OCI-M2 (cell line): ENCODE measurements at regions not wholly inside any gene's neighbourhood (a gene's known extent, or its start where the extent isn't known, plus 50 kb on each side); places are given as distances from the start of the nearest gene placed in this dataset.
"Not testable (repeated sequence)": the region's sequence is repeated elsewhere in the genome, so short reads cannot be mapped to it uniquely, and the experiment has no call there.

Experiments
- DNase-seq: peaks from one replicate; lab custom pipeline; 2025; ENCODE audit not compliant: unreplicated experiment; lab: John Stamatoyannopoulos, UW

DNA sequence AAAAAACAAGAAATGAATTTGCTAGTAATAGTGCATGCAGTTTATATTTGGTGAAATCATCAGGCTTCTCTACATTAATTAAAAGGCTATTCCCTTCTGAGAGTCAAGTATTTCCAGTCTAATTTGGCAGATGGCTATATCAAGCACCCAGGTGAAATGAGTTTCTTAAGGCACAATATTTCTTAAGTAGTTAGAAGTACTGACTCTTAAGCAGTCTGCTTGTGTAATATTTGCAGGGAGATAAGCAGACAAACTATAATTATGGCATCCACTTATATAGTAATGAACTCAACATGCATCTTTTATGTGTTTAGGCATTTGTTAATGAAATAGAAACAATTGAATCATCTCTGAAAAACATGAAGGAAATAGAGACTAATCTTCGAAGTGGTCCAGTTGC lies 189.2 kb downstream of the UTRN start:
- DNase-seq, result no peak

- no peak for DNase-seq
These were observed 189.8 kb downstream of the UTRN start for GRCh38 chr6:144474904-144475303.

DNA sequence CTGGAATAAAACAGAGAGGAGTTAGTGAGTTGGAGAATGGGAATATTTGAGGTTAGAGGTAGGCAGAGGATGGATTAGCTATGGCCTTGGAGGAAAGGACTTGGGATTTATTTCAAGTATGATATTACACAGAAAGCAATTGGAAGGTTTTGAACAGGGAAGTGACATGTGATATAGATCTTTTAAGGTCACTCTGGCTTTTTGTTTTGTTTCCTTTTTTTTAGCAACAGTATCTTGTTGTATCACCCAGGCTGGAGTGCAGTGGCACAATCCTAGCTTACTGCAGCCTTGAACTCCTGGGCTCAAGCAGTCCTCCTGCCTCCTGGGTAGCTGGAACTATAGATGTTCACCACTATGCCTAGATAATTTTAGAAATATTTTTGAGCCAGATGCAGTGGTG lies 190.3 kb downstream of the UTRN start:
- DNase-seq, result no peak

GRCh38 chr6:144476286-144476685 lies 191.2 kb downstream of the UTRN start:
- no peak for DNase-seq

GRCh38 chr6:144477396-144477795 lies 192.3 kb downstream of the UTRN start:
- DNase-seq, result no peak

DNA sequence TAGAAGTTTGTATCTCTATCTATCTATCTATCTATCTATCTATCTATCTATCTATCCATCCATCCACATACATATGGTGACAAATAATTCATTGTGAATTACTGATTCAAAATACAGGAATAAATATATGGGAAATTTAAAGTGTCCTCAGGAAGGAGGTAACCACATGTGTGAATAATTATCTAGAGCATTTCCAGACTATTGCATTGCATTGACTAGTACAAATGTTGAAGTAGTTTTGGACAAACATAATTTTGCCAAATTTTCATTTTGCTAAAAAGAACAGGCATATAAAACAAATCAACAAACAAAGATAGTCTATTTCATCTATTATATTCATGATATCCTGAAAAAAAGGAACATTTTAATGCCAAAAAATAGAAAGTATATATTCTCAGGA lies 192.7 kb downstream of the UTRN start:
- no peak for DNase-seq

GRCh38 chr6:144478483-144478882 lies 193.3 kb downstream of the UTRN start:
- DNase-seq, result no peak

- no peak for DNase-seq
These were observed 194.9 kb downstream of the UTRN start for GRCh38 chr6:144479991-144480390.

DNA sequence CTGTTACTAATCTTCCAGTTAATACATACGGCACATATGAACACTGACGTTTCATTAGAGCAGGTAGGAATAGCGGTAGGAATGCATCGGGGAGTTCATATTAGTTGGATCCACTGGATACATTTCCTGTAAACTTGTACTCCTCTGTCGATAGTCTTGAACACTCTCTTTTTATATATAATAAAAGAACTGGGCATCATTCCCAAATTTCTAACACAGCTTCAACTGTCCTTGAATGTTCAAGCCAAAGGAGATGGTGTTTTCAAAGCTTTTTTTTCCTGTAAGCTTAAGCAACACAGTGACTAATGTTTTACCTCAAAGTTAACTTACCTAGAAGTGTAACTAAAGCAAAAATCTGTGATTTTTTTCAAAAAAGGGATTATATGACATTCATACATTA lies 195.3 kb downstream of the UTRN start:
- no peak for DNase-seq

DNA sequence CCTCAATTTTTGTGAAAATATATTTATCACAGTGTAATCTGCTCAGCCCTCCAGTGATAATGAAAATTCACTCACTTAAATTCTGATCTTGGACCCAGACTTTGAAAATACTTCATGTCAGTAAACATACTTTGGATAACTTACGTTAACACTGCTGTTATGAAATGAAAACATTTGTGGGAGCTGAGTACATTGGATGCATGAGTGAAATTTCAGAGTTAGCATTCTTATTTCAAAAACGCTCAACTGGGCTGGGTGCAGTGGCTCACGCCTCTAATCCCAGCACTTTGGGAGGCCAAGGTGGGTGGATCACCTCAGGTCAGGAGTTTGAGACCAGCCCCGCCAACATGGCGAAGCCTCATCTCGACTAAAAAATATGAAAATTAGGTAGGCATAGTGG lies 196.4 kb downstream of the UTRN start:
- DNase-seq, result no peak

DNA sequence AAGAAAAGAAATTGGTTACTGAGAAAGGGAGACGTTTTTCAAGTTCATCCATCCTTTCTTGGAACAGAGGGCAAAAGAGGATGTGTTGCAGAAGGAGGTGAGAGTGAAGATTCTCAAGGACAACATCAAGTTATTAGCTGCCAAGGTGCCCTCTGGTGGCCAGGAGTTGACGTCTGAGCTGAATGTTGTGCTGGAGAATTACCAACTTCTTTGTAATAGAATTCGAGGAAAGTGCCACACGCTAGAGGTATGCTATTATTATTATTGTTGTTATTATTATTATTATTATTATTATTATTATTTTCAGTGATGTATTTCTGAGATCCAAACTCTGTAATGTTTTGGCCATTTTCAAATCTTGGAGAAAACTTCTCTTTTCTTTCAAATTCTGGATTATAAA lies 197.0 kb downstream of the UTRN start:
- DNase-seq, result peak; percentile 54

GRCh38 chr6:144485531-144485930 lies 200.4 kb downstream of the UTRN start:
- no peak for DNase-seq

DNA sequence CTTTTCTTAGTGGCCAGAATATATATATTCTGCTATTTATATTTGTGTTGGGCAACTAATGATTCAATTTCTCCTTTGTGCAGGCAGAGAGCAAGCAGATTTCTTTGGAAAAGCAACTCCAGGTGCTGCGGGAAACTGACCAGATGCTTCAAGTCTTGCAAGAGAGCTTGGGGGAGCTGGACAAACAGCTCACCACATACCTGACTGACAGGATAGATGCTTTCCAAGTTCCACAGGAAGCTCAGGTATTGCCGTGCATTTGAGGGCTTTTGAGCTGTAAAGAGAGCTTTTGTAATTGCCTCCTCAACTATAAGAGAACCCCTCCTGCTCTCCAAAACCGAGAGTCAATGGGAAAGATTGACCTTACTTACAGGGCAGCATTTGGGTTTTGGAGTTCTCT lies 203.5 kb downstream of the UTRN start:
- no peak for DNase-seq

GRCh38 chr6:144493035-144493910 lies 208.1 kb downstream of the UTRN start:
- DNase-seq, result no peak

DNA sequence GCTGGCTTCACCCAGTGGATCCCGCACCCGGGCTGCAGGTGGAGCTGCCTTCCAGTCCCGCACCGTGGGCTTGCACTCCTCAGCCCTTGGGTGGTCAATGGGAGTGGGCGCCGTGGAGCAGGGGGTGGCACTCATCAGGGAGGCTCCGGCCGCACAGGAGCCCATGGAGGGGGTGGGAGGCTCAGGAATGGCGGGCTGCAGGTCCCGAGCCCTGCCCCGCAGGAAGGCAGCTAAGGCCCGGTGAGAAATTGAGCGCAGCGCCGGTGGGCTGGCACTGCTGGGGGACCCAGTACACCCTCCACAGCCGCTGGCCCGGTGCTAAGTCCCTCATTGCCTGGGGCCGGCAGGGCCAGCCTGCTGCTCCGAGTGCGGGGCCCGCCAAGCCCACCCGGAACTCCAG lies 209.9 kb downstream of the UTRN start:
- DNase-seq, result not testable (repeated sequence)

DNA sequence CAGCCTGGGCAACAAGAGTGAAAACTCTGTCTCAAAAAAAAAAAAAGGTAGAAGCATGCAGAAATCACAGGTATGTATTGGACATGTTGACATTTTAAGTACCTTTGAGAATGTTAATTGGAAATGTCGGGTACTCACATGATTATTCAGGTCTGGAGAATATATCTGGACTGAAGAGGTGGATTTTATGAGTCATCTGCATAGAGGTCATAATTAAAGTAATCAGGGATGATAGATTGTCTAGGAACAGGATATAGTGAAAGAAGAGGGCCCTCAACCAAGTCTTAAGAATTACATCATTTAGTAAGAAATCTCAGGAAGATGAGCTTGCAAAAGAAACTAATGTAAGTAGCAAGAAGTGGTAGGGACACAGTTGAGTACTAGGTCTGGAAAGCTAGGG lies 212.5 kb downstream of the UTRN start:
- DNase-seq, result no peak

- no peak for DNase-seq
These were observed 215.8 kb downstream of the UTRN start for GRCh38 chr6:144500892-144501291.

- not testable (repeated sequence) for DNase-seq
These were observed 220.1 kb downstream of the UTRN start for GRCh38 chr6:144505214-144505613.

DNA sequence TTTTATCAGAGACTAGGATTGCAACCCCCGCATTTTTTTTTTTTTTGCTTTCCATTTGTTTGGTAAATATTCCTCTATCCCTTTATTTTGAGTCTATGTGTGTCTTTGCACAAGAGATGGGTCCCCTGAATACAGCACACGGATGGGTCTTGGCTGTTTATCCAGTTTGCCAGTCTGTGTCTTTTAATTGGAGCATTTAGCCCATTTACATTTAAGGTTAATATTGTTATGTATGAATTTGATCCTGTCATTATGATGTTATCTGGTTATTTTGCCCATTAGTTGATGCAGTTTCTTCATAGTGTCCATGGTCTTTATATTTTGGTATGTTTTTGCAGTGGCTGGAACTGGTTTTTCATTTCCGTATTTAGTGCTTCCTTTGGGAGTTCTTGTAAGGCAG lies 220.9 kb downstream of the UTRN start:
- DNase-seq, result not testable (repeated sequence)

GRCh38 chr6:144507772-144508312 lies 222.7 kb downstream of the UTRN start:
- not testable (repeated sequence) for DNase-seq

DNA sequence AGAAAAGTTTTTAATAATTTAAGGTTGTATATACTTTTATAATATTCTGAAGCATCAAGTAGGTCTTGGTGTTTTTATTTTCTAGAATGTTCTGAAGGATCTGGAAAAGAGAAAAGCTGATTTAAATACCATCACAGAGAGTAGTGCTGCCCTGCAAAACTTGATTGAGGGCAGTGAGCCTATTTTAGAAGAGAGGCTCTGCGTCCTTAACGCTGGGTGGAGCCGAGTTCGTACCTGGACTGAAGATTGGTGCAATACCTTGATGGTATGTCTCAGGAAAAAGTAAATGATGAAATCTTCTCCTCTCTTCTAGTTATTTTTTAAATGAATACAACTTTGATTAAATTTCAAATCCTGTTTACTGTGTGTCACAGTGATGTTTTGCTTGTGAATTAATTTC lies 225.7 kb downstream of the UTRN start:
- no peak for DNase-seq

DNA sequence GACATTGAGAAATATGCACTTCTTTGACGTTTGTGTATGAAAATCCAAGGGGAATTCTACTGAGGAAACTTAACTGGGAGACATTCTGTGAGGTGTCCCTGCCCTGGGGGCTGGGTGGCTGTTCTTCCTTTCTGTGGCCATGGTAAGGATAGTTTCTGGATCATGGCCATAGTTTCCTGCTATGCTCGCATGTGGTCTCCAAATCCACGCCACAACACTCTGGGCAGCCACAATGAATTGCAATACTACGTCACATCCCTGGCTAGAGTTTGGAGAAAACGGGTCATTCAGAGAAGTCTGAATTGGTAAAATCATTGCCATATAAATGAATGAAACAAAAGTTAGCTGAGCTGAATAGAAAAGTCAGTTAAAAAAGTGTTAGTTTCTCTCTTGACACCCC lies 230.6 kb downstream of the UTRN start:
- no peak for DNase-seq

GRCh38 chr6:144519426-144519825 lies 234.3 kb downstream of the UTRN start:
- no peak for DNase-seq
